ENCODE measurements at regions not wholly inside any gene's neighbourhood (a gene's known extent, or its start where the extent isn't known, plus 50 kb on each side); places are given as distances from the start of the nearest gene placed in this dataset.

DNA sequence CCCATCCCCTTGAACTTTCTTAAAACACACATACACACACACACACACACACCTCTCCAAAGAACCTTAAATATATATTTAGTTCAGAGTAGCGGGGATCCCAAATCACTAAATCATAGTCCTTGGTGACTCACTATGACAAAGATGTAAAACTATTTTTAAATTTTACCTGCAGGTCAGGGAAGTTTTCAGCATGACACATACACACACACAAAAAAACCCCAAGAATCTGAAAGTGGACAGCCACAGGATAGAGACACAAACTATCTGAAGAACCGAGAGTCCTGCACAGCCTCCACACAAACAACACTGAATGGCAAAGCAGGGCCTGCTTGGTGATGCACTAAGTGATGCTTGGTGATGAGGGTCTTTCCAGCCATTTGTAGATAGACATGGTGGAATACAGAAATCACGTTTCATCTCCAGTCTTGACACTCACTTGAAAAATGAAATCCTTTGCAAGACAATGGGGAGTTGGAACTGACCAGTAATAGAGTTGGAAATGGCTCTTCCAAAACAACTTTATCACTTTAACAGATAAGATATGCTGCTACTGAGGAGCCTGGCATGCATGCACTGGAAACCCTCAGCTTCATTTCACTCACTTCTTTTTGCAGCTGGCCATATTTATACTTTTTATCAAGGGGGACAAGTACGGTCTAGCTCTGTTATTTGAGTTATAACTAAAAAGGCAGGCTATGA, 307.3 kb downstream of the RAPGEF2 start:
- 77 to 85% methylated on average over 3 to 4 of the region's 4 CpGs for WGBS, 2 donors (ENCODE audit: low coverage in 1 of 2)
- no peak overlapping the region for H3K27ac ChIP-seq

DNA sequence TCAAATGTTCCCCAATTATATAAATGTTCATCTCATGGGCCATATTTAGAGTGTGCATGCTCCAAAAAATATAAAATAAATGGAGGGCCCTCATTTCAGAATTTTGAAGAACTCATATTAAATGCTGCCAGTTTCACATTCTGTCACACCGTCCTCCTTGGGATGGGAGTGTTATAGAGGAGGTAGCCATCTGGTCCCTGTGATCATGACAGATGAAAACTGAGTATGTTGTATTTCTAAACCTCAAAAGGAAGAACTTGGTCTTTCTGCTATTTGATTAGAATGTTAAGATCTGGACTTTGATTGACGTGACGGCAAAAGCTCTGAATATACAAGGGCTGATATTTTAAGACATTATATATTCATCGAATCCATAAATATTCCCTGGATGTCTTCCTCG, 308.0 kb downstream of the RAPGEF2 start:
- Histone ChIP-seq H3K27ac (no peak overlapping the region), H3K4me3 (no peak overlapping the region), H3K4me1 (no peaks in the 10 kb centered on the region), H3K36me3 (no peaks in the 10 kb centered on the region), H3K9me3 (no peaks in the 10 kb centered on the region), H3K27me3 (no peaks in the 10 kb centered on the region)
- in situ Hi-C loops (cut with MboI; ENCODE audit: low pct_ligation_motif_present in 1 of 4, low pct_unique_long_range_greater_than_20kb in 1 of 4, low sequenced_read_pairs in 3 of 4) (no loop called here), intact Hi-C loops (cut with DNase I; ENCODE audit: low total_unique reads) (no loop called here)
- no peak for DNase-seq
- no peak for TF ChIP-seq EP300 (IDR thresholded peaks at IDR 0.05; ENCODE audit: low read depth)
- no peak for TF ChIP-seq POLR2AphosphoS5 (IDR thresholded peaks at IDR 0.05)
- TF ChIP-seq POLR2A (IDR thresholded peaks at IDR 0.05), result no peak
- TF ChIP-seq, protein P1, sequence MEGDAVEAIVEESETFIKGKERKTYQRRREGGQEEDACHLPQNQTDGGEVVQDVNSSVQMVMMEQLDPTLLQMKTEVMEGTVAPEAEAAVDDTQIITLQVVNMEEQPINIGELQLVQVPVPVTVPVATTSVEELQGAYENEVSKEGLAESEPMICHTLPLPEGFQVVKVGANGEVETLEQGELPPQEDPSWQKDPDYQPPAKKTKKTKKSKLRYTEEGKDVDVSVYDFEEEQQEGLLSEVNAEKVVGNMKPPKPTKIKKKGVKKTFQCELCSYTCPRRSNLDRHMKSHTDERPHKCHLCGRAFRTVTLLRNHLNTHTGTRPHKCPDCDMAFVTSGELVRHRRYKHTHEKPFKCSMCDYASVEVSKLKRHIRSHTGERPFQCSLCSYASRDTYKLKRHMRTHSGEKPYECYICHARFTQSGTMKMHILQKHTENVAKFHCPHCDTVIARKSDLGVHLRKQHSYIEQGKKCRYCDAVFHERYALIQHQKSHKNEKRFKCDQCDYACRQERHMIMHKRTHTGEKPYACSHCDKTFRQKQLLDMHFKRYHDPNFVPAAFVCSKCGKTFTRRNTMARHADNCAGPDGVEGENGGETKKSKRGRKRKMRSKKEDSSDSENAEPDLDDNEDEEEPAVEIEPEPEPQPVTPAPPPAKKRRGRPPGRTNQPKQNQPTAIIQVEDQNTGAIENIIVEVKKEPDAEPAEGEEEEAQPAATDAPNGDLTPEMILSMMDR (IDR thresholded peaks at IDR 0.05), result no peak
- WGBS, 2 donors (ENCODE audit: low coverage in 1 of 2), result 89 to 94% methylated on average over 5 of the region's 5 CpGs

More for the DNA sequence above, 307.3 kb downstream of the RAPGEF2 start:
- no peaks in the 10 kb centered on the region for H3K4me1 ChIP-seq
- no peaks in the 10 kb centered on the region for H3K36me3 ChIP-seq
- intact Hi-C loops (cut with DNase I; ENCODE audit: low total_unique reads), result no loop called here
- H3K27me3 ChIP-seq, result no peaks in the 10 kb centered on the region
- H3K4me3 ChIP-seq, result no peak overlapping the region
- DNase-seq, result no peak
- in situ Hi-C loops (cut with MboI; ENCODE audit: low pct_ligation_motif_present in 1 of 4, low pct_unique_long_range_greater_than_20kb in 1 of 4, low sequenced_read_pairs in 3 of 4), result no loop called here
- TF ChIP-seq, protein P1 (IDR thresholded peaks at IDR 0.05), result no peak
- TF ChIP-seq POLR2A (IDR thresholded peaks at IDR 0.05) (no peak), POLR2AphosphoS5 (IDR thresholded peaks at IDR 0.05) (no peak), EP300 (IDR thresholded peaks at IDR 0.05; ENCODE audit: low read depth) (no peak)
- H3K9me3 ChIP-seq, result no peaks in the 10 kb centered on the region

DNA sequence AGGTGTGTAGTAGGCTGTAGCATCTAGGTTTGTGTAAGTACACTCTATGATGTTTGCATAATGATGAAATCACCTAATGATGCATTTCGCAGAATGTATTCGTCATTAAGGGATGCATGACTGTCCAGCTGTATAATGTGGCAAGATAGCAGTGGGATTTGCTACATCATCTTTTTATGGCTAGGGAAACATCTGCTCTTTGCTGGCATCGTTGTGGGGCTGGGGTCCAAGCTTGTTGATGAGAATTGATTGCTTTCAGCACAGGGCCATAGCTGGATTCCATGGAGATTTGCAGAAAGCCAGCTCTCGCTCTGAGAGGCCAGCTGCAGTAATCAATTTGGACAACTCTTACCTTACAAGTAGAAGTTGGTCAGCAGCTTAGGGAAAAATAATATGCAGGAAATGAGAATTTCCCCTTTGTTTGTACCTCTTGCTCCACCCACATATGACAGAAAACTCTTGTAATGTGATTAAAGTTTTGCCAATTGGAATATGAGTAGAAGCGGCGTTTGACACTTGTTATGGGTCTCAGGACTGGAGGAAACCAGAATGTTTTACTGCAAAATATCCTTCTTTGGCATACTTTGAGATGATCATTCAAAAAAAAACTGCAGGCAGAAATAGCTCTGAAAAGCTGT, 310.5 kb downstream of the RAPGEF2 start:
- TF ChIP-seq, protein P1 (IDR thresholded peaks at IDR 0.05), result no peak
- TF ChIP-seq EP300 (IDR thresholded peaks at IDR 0.05; ENCODE audit: low read depth), result no peak
- no peak for TF ChIP-seq POLR2AphosphoS5 (IDR thresholded peaks at IDR 0.05)
- no peak for TF ChIP-seq POLR2A (IDR thresholded peaks at IDR 0.05)
- intact Hi-C loops (cut with DNase I; ENCODE audit: low total_unique reads) (no loop called here), in situ Hi-C loops (cut with MboI; ENCODE audit: low pct_ligation_motif_present in 1 of 4, low pct_unique_long_range_greater_than_20kb in 1 of 4, low sequenced_read_pairs in 3 of 4) (no loop called here)
- Histone ChIP-seq H3K9me3 (peaks cover 0 to 5% of the 10 kb centered on the region in 2 donors), H3K27me3 (no peaks in the 10 kb centered on the region), H3K4me3 (no peak overlapping the region), H3K36me3 (no peaks in the 10 kb centered on the region), H3K27ac (no peak overlapping the region), H3K4me1 (no peaks in the 10 kb centered on the region)
- DNase-seq, result no peak
- WGBS, 2 donors (ENCODE audit: low coverage in 1 of 2), result 71 to 75% methylated on average over 6 of the region's 6 CpGs

DNA sequence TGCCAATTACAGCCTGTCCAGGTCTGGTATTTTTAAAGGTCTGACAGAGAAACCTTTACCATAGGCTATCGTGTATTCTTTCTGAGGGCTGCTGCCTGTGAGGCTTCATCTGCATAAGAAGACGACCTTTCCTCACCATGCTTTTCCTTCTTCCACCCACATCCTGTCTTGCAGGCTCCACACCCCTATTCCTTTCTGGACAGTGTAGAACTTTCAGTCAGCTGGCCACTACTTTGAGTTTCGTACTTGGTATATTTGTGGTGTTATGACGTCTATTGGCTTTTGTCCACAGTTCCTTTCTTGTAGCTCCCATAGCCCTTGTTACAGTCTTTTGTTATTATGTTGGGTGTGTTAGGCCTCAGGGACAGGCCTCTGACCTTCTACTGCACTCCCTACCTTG, 311.4 kb downstream of the RAPGEF2 start:
- Histone ChIP-seq H3K27me3 (no peaks in the 10 kb centered on the region), H3K4me1 (no peaks in the 10 kb centered on the region), H3K36me3 (no peaks in the 10 kb centered on the region), H3K4me3 (no peak overlapping the region), H3K9me3 (peaks cover 0 to 5% of the 10 kb centered on the region in 2 donors), H3K27ac (no peak overlapping the region)
- intact Hi-C loops (cut with DNase I; ENCODE audit: low total_unique reads) (no loop called here), in situ Hi-C loops (cut with MboI; ENCODE audit: low pct_ligation_motif_present in 1 of 4, low pct_unique_long_range_greater_than_20kb in 1 of 4, low sequenced_read_pairs in 3 of 4) (no loop called here)
- no peak for DNase-seq
- 85 to 94% methylated on average over 4 of the region's 4 CpGs for WGBS, 2 donors (ENCODE audit: low coverage in 1 of 2)
- TF ChIP-seq POLR2AphosphoS5 (IDR thresholded peaks at IDR 0.05) (no peak), POLR2A (IDR thresholded peaks at IDR 0.05) (no peak), EP300 (IDR thresholded peaks at IDR 0.05; ENCODE audit: low read depth) (no peak)
- TF ChIP-seq, protein P1 (IDR thresholded peaks at IDR 0.05), result no peak
